G401.6 (cell line): ENCODE measurements at regions not wholly inside any gene's neighbourhood (a gene's known extent, or its start where the extent isn't known, plus 50 kb on each side); places are given as distances from the start of the nearest gene placed in this dataset.
"Not testable (repeated sequence)": the region's sequence is repeated elsewhere in the genome, so short reads cannot be mapped to it uniquely, and the experiment has no call there.

Experiments
- FAIRE-seq: peaks from 2 replicates; lab custom pipeline; 2012; peaks lifted over from hg19 to GRCh38; lab: Jason Lieb, UNC

- no peak for FAIRE-seq
Measured at GRCh38 chr4:58368221-58368620, 1258.0 kb upstream of the IGFBP7 start.

DNA sequence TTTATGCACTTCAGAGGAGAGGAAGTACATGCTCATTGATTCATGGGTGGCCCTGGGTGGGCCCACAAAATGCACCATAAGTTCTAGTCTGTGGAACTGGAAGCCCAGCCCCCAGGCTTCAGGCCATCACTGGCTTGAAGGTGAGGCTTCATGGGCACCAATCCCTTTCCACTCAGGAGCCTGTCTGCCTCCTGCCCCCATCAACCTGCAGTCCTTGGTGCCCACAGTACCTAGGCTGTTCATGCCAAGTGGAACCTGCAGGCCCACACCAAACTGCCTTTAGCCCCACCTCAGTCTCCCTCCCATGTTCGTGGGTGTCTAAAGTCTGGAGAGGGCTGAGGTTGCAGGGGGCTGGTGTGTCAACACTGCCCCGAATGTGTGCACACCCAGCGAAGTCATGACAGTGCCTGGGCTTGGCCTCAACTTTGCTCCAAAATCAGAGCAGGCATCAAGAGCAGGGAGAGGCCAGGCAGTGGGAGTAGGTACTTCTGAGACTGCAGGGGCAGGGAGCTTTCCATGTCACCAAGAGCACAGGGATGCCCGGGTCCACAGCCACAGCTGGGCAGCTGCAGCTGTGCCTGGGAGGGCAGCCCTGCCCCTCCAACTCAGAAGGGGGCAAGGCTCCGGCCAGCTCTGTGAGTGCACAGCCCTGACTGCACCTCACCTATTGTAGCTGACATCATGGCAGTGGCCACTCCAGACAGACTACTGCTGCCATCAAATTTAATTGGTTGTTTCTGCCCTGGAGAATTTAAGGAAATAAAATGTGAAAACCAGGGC, 1250.4 kb upstream of the IGFBP7 start:
- FAIRE-seq: no peak

- no peak for FAIRE-seq
Measured at GRCh38 chr4:58359590-58359989, 1249.4 kb upstream of the IGFBP7 start.

DNA sequence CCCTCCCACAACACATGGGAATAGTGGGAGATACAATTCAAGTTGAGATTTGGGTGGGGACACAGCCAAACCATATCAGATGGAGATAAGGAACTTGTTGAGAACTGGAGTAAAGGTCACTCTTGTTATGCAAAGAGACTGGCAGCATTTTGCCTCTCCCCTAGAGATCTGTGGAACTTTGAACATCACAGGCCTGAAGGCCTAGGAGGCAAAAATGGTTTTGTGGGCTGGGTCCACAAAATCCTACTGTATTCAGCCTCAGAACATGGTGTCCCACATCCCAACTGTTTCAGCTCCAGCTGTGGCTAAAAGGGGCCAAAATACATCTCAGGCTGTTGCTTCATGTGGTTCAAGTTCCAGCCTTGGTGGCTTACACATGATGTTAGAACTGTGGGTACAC, 1247.8 kb upstream of the IGFBP7 start:
- no peak for FAIRE-seq

- no peak for FAIRE-seq
Measured at GRCh38 chr4:58325070-58325469, 1214.9 kb upstream of the IGFBP7 start.

- FAIRE-seq: no peak
Measured at GRCh38 chr4:58313444-58313843, 1203.3 kb upstream of the IGFBP7 start.

GRCh38 chr4:58303456-58303855, 1193.3 kb upstream of the IGFBP7 start:
- no peak for FAIRE-seq

DNA sequence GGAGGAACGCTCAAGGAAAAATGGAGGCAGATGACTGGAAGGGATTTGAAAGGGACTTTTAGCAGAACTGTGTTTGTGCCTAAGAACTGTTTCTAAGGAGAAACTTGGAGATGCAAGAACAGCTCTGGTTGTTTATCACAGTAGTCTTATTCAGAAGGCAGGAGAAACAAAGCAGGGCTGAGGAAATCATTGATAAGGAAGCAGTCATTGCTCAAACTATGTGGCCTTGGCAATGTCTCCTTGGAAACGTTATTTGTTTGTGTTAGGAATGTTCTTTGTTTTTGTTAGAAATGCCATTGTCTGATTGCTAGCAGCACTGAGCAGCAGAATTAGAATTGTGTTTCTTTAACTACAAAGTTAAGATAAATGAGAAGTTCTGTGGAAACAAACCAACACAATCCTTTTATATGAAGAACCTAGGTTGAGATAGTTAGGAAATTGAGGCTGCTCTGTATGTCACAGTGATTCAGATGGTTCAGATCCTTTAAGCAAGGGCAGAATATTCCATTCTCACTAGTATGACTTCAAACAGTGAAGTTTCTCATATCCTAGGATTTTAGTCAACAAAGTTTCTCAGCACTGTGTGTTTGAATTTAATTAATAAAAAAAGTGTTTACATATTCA, 1191.3 kb upstream of the IGFBP7 start:
- no peak for FAIRE-seq

GRCh38 chr4:58286335-58286734, 1176.2 kb upstream of the IGFBP7 start:
- no peak for FAIRE-seq

DNA sequence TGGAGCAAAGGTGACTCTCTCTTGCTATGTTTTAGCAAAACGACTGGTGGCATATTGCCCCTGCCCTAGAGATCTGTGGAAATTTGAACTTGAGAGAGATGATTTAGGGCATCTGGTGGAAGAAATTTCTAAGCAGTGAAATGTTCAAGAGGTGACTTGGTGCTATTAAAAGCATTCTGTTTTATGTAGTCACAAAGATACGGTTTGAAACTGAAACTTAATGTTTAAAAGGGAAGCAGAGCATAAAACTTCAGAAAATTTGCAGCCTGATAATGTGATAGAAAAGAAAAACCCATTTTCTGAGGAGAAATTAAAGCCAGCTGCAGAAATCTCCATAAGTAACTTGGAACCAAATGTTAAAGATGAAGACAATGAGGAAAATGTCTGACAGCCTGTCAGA, 1170.7 kb upstream of the IGFBP7 start:
- FAIRE-seq: not testable (repeated sequence)

GRCh38 chr4:58275856-58276255, 1165.7 kb upstream of the IGFBP7 start:
- no peak for FAIRE-seq

GRCh38 chr4:58274553-58274952, 1164.4 kb upstream of the IGFBP7 start:
- FAIRE-seq: no peak

- no peak for FAIRE-seq
Measured at GRCh38 chr4:58272311-58272710, 1162.1 kb upstream of the IGFBP7 start.

- FAIRE-seq: no peak
Measured at GRCh38 chr4:58265734-58266133, 1155.5 kb upstream of the IGFBP7 start.

DNA sequence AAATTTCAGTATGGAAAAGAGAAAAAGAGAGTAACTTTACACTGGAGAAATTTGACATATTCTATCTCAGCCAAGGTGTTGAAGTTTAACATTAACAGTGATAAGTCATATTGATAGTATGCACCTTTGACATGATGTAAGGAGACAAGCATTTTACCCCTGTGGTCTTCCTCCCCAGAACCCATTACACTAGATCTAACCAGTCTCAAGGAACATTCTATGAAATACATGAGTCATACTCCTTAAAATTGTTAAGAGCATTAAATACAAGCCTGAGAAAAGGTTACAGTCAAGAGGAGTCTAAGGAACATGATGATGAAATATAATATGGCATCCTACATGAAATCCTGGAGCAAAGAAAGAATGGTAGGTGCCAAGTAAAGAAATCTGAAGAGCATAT, 1151.3 kb upstream of the IGFBP7 start:
- FAIRE-seq: no peak

GRCh38 chr4:58254291-58254690, 1144.1 kb upstream of the IGFBP7 start:
- FAIRE-seq: no peak

GRCh38 chr4:58252656-58253055, 1142.5 kb upstream of the IGFBP7 start:
- peak; percentile 19 for FAIRE-seq

DNA sequence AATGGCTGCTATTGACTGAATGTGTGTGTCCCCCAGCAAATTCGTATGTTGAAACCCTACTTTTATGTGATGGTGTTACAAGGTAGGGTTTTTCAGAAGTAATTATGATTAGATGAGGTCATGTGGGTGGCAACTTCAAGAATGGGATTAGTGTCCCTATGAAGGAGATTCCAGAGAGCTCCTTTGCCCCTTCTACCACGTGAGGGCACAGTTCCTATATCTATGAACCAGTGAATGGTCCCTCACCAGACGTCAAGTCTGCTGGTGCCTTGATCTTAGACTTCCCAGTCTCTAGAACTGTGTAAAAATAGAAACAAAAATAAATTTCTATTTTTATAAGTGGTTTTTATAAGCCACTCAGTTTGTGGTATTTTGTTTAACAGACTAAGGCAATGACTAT, 1137.6 kb upstream of the IGFBP7 start:
- no peak for FAIRE-seq

GRCh38 chr4:58225460-58225859, 1115.3 kb upstream of the IGFBP7 start:
- no peak for FAIRE-seq

- no peak for FAIRE-seq
Measured at GRCh38 chr4:58219179-58219578, 1109.0 kb upstream of the IGFBP7 start.

- FAIRE-seq: no peak
Measured at GRCh38 chr4:58216461-58216860, 1106.3 kb upstream of the IGFBP7 start.

DNA sequence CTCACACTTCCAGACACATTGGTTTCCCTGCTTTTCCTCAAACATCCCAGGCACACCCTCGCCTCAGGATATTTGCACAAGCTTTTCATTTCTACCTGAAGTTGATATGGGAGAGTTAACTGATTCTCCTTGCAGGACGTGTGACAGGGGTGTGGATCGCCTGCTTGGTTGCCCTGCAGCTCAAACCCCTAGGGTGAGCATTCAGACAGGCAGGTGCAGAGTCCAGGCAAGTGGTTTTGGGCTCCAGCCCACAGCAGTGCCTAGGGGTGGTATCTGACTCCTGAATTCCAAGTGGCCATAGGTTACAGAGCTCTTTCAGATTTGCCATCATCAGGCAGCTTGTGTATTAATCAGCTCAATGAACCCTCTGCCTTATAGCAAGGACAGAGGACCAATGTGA, 1104.2 kb upstream of the IGFBP7 start:
- FAIRE-seq: no peak

DNA sequence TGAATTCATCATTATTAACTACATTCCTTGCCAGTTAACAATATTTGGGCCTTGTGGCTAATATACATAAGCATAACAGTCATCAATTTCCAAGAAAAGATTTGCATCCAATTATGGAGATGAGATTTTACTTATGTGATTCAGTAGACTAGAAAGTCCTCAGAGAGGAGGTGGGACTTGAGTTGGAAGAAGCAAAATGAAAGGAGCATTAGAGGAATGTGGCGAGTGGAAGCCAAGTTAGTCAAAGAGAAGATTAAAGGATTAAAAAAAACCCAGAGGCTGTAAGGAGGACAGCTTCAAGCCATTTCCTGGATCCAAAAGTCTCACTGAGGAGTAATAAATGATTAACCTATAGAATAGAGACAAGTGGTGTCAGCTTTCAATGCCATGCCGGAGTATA, 1099.4 kb upstream of the IGFBP7 start:
- no peak for FAIRE-seq

DNA sequence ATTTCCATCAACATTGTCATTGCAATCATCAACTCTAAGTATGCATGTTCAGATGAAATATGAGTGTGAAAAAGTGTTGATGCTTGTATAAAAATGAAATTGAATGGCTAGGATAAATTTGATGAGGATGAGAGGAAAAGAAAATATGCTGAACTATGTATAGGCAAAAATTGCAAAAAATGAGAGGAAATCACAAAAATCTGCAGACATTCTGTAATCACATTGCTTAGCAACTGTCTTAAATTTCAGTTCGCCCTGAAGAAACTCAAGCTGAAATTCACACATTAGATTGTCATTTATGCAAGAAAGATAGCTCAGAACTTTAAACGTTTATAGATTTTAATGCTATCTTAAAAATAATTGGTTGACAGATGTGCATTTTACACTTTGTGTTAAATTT, 1098.8 kb upstream of the IGFBP7 start:
- no peak for FAIRE-seq
